Endothelial cell of umbilical vein (primary cell): ENCODE measurements at regions not wholly inside any gene's neighbourhood (a gene's known extent, or its start where the extent isn't known, plus 50 kb on each side); places are given as distances from the start of the nearest gene placed in this dataset.
"Not testable (repeated sequence)": the region's sequence is repeated elsewhere in the genome, so short reads cannot be mapped to it uniquely, and the experiment has no call there.

Experiments used
- BruUV-seq: library from RNA; stranded (reverse); fragments of 400-500 nt; replicated peaks from 2 replicates; lab custom pipeline; 2021; lab: Mats Ljungman, UMichigan
- CTCF ChIA-PET: fragments of 300-600, 350-600 bp; sonication (Branson Sonifier 250); formaldehyde crosslinking; loops from one replicate; lab custom pipeline; 2021; ENCODE audit warnings: antibody characterized with exemption, inconsistent platforms; lab: Charles Lee
- POLR2A ChIA-PET: fragments of 300-600, 350-600 bp; sonication (Branson Sonifier 250); formaldehyde crosslinking; loops from one replicate; lab custom pipeline; 2021; ENCODE audit warnings: antibody characterized with exemption, inconsistent platforms; lab: Charles Lee
- DNase-seq: peaks from one replicate; pipeline ENCODE4 v3.0.0-alpha.2; 2011; ENCODE audit warnings: low read depth, low spot score
- FAIRE-seq: peaks from 2 replicates; lab custom pipeline; 2011; peaks lifted over from hg19 to GRCh38; lab: Jason Lieb, UNC
- H2AFZ ChIP-seq: 2 replicates; pipeline ENCODE4 v1.6.0; 2012; ENCODE audit warnings: low read depth, low read length, control low read depth, inconsistent platforms
- H3K27ac ChIP-seq: 2 replicates; pipeline ENCODE4 v1.5.1; 2011; ENCODE audit warnings: low read depth, mild to moderate bottlenecking, control low read depth, low read length, moderate library complexity; ENCODE audit not compliant: insufficient read depth
- H3K27me3 ChIP-seq, 2 experiments: 2 replicates each; pipeline versions ENCODE4 v1.6.0 to v1.6.1; 2011; ENCODE audit warnings: low read length in 2 of 2, mixed read lengths in 1 of 2; ENCODE audit not compliant: control insufficient read depth in 2 of 2, insufficient read depth in 2 of 2
- H3K36me3 ChIP-seq, 2 experiments: 2 replicates in 1 of 2; 3 replicates in 1 of 2; pipeline ENCODE4 v1.5.1; 2011; ENCODE audit warnings: low read length in 2 of 2, mild to moderate bottlenecking in 1 of 2, moderate library complexity in 1 of 2; ENCODE audit not compliant: control insufficient read depth in 2 of 2, insufficient read depth in 2 of 2; ENCODE audit errors: extremely low read depth in 1 of 2
- H3K4me1 ChIP-seq: 3 replicates; pipeline ENCODE4 v1.5.1; 2011; ENCODE audit warnings: mild to moderate bottlenecking, low read length; ENCODE audit not compliant: control insufficient read depth, insufficient read depth; ENCODE audit errors: extremely low read depth
- H3K4me2 ChIP-seq: 2 replicates; pipeline ENCODE4 v1.6.1; 2011; ENCODE audit warnings: low read length, control low read depth, mixed read lengths; ENCODE audit not compliant: insufficient read depth
- H3K4me3 ChIP-seq, 3 experiments: fragments of 200-600 bp in 1 of 3; sonication (generic), shearing (Covaris generic) in 1 of 3; replicated peaks in 1 of 3; 2 replicates each; pipeline ENCODE4 v1.5.1; 2011 to 2016; ENCODE audit warnings: control low read depth in 3 of 3, low read length in 3 of 3, mild to moderate bottlenecking in 2 of 3, inconsistent platforms in 1 of 3, low read depth in 1 of 3, moderate library complexity in 1 of 3; ENCODE audit not compliant: insufficient read depth in 1 of 3
- H3K79me2 ChIP-seq: 2 replicates; pipeline ENCODE4 v1.6.0; 2012; ENCODE audit warnings: low read length, inconsistent platforms; ENCODE audit not compliant: control insufficient read depth, insufficient read depth
- H3K9ac ChIP-seq: replicated peaks from 2 replicates; pipeline ENCODE3; 2011; ENCODE audit warnings: low read length, control low read depth; ENCODE audit not compliant: insufficient read depth; ENCODE audit errors: extremely low read depth
- H3K9me1 ChIP-seq: replicated peaks from 3 replicates; pipeline ENCODE4 v1.6.0; 2011; ENCODE audit warnings: mild to moderate bottlenecking, low read length; ENCODE audit not compliant: control insufficient read depth, insufficient read depth; ENCODE audit errors: extremely low read depth
- H3K9me3 ChIP-seq: replicated peaks from 2 replicates; pipeline ENCODE4 v1.5.1; 2012; ENCODE audit warnings: low read length, inconsistent platforms; ENCODE audit not compliant: control insufficient read depth, insufficient read depth
- H4K20me1 ChIP-seq: replicated peaks from 2 replicates; pipeline ENCODE3; 2011; ENCODE audit warnings: mild to moderate bottlenecking, low read length; ENCODE audit not compliant: control insufficient read depth, insufficient read depth; ENCODE audit errors: extremely low read depth
- CTCF ChIP-seq, 2 donors: IDR thresholded peaks; 1 replicate in 1 of 2; 2 replicates in 1 of 2; pipeline ENCODE4 v1.5.1; 2011; ENCODE audit warnings: low read length in 2 of 2, mild to moderate bottlenecking in 2 of 2, moderate library complexity in 2 of 2, control low read depth in 1 of 2, inconsistent platforms in 1 of 2, low read depth in 1 of 2; ENCODE audit not compliant: insufficient read depth in 1 of 2; ENCODE audit errors: extremely low read depth in 1 of 2
- EZH2 ChIP-seq: IDR thresholded peaks from 2 replicates; pipeline ENCODE4 v1.6.1; 2012; ENCODE audit warnings: borderline replicate concordance, low read depth, mild to moderate bottlenecking, moderate library complexity, low read length, inconsistent platforms; ENCODE audit not compliant: severe bottlenecking
- FOS ChIP-seq: IDR thresholded peaks from 2 replicates; pipeline ENCODE4 v1.6.1; 2011; ENCODE audit warnings: mild to moderate bottlenecking, low read length, moderate library complexity, borderline replicate concordance; ENCODE audit not compliant: insufficient read depth
- GATA2 ChIP-seq: IDR thresholded peaks from 2 replicates; pipeline ENCODE4 v1.7.0; 2011; ENCODE audit warnings: low read depth, mild to moderate bottlenecking, moderate library complexity, mixed read lengths, low read length; ENCODE audit not compliant: insufficient read length, insufficient read depth
- JUN ChIP-seq: IDR thresholded peaks from 2 replicates; pipeline ENCODE4 v1.6.1; 2011; ENCODE audit warnings: borderline replicate concordance, low read depth; ENCODE audit not compliant: insufficient read length, insufficient read depth
- MAX ChIP-seq: IDR thresholded peaks from 2 replicates; pipeline ENCODE4 v1.6.1; 2011; ENCODE audit not compliant: insufficient read depth, insufficient read length
- MYC ChIP-seq: IDR thresholded peaks from one replicate; pipeline ENCODE4 v1.6.1; 2011; ENCODE audit warnings: mild to moderate bottlenecking, low read depth, low read length
- POLR2A ChIP-seq: IDR thresholded peaks from 2 replicates; pipeline ENCODE4 v1.6.1; 2012; ENCODE audit warnings: low read depth, mild to moderate bottlenecking, control low read depth, low read length
- POLR2AphosphoS5 ChIP-seq: IDR thresholded peaks from 2 replicates; pipeline ENCODE4 v1.6.1; 2012; ENCODE audit warnings: low read depth, mild to moderate bottlenecking, control low read depth, low read length, moderate library complexity; ENCODE audit not compliant: insufficient read depth
- dilution Hi-C: fragments of 300-500 bp; cut with MboI; formaldehyde crosslinking; loops from one replicate; pipeline ENCODE4 v1.15.0; 2019; ENCODE audit warnings: low sequenced_read_pairs; ENCODE audit not compliant: extremely low pct_ligation_motif_present
- intact Hi-C: fragments of 100-400 bp; cut with micrococcal nuclease; formaldehyde crosslinking; loops from one replicate; pipeline ENCODE4 v1.10.0; 2022

GRCh38 chr5:100017520-100018262 lies 517.5 kb upstream of the FAM174A start:
- TF ChIP-seq JUN (no peak), CTCF (IDR thresholded peaks at IDR 0.05; ENCODE audit: extremely low read depth in 1 of 2, insufficient read depth in 1 of 2, low read depth in 1 of 2, low read length in 2 of 2) (no peak), GATA2 (no peak), POLR2AphosphoS5 (no peak), FOS (no peak), MAX (no peak), POLR2A (no peak), MYC (no peak), EZH2 (no peak)
- Histone ChIP-seq H3K27ac (no peak overlapping the region), H3K9ac (no peak overlapping the region), H3K9me3 (no peaks in the 10 kb centered on the region), H3K4me3 (no peak overlapping the region), H3K4me2 (no peak overlapping the region), H3K79me2 (no peaks in the 10 kb centered on the region), H3K27me3 (no peaks in the 10 kb centered on the region), H4K20me1 (no peaks in the 10 kb centered on the region), H2AFZ (no peak overlapping the region), H3K9me1 (no peaks in the 10 kb centered on the region), H3K4me1 (no peaks in the 10 kb centered on the region), H3K36me3 (no peaks in the 10 kb centered on the region)
- FAIRE-seq (no peak), DNase-seq (no peak)
- dilution Hi-C loops (no loop called here), intact Hi-C loops (no loop called here)
- ChIA-PET CTCF (no interaction called here), POLR2A (no interaction called here)
- BruUV-seq: no TSS peak

- H3K27ac ChIP-seq, H3K4me2 ChIP-seq, H3K36me3 ChIP-seq, H3K4me1 ChIP-seq, H3K27me3 ChIP-seq, H4K20me1 ChIP-seq, H3K4me3 ChIP-seq, DNase-seq, H3K79me2 ChIP-seq, CTCF ChIA-PET, FAIRE-seq, H3K9me1 ChIP-seq, H3K9me3 ChIP-seq, dilution Hi-C loops, H3K9ac ChIP-seq, H2AFZ ChIP-seq, intact Hi-C loops, BruUV-seq, POLR2A ChIA-PET: not testable (repeated sequence)
These were observed 521.9 kb upstream of the FAM174A start for GRCh38 chr5:100013305-100013704.

- H2AFZ ChIP-seq, BruUV-seq, dilution Hi-C loops, intact Hi-C loops, H3K9me1 ChIP-seq, H3K36me3 ChIP-seq, H3K79me2 ChIP-seq, H3K9me3 ChIP-seq, H3K4me1 ChIP-seq, H3K27ac ChIP-seq, H3K9ac ChIP-seq, DNase-seq, H3K4me3 ChIP-seq, H4K20me1 ChIP-seq, H3K4me2 ChIP-seq, CTCF ChIA-PET, H3K27me3 ChIP-seq, POLR2A ChIA-PET, FAIRE-seq: not testable (repeated sequence)
These were observed 524.0 kb upstream of the FAM174A start for GRCh38 chr5:100011160-100011559.
